Stimulated activated CD4-positive, alpha-beta T cell treated with anti-CD3 and anti-CD28 coated beads, TNF-alpha, amount 100 ng/mL, for 4 hours (primary cell): ENCODE measurements at regions not wholly inside any gene's neighbourhood (a gene's known extent, or its start where the extent isn't known, plus 50 kb on each side); places are given as distances from the start of the nearest gene placed in this dataset.
"Not testable (repeated sequence)": the region's sequence is repeated elsewhere in the genome, so short reads cannot be mapped to it uniquely, and the experiment has no call there.

Source experiments
- DNase-seq, 3 experiments: peaks; one replicate each; pipeline ENCODE4 v3.0.0-alpha.2; 2020; ENCODE audit warnings: low read depth in 3 of 3

- DNase-seq, result no peak
These were observed 289.6 kb upstream of the SGCD start for GRCh38 chr5:156037151-156037909.

GRCh38 chr5:156042726-156043125 is 284.2 kb upstream of the SGCD start:
- no peak for DNase-seq

DNA sequence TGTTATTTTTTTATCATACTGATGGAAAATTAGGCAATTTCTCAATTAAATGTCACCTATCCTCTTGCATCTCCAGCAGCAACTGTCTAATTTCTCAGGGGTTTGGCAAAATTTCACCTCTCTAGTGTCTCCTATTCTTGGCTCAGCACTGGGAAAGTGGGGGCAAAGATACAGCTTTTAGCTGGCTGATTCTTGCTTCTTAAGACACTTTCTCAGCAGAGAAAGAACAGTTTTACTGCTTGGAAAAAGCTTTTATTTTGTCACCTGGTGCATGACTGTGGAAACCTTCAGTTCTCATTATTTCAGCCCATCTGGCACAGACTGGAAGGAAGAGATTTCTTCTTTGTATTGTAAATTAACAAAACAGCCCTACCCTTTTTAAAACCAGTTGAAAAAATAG is 283.6 kb upstream of the SGCD start:
- DNase-seq, result no peak

DNA sequence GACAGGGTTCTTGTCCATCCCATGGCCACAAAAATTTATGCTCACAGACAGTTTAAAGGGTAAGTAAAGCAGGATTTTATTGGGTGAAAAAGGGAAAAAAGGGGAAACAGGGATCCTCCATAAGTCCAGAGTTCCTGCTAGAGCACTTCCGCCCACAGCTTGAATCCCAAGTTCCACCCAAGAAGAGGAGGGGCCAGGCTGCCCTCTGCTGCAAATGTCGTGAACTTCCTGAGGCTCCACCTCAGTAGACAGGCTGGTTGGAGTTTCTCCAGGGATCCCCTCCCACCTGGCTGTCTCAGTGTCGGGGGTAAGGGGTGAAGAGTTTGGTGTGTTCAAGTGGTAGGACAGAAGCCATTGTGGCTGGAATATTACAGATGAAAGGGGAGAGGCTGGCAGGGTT is 275.0 kb upstream of the SGCD start:
- DNase-seq, result no peak

- DNase-seq, result no peak
These were observed 274.3 kb upstream of the SGCD start for GRCh38 chr5:156052656-156053055.

DNA sequence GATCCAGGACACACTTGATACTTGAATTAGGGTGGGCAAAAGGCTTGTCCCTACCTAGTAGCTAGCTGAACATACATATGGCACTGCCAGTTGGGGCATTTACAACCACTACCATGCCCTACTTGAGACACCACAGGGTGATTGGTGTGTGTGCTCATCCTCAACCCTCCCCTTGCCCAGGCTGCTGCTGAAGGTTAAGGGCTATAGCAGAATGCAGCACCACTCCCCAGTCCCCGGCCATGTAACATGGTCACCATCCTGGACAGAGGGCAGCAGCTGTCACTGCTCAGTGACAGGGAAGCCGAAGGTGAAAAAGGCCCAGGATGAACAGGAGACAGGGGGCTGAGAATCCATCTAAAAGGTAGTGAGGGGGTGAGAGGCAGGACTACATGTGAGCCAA is 273.9 kb upstream of the SGCD start:
- no peak for DNase-seq

GRCh38 chr5:156076912-156077311 is 250.1 kb upstream of the SGCD start:
- no peak for DNase-seq

- DNase-seq, result no peak
These were observed 239.3 kb upstream of the SGCD start for GRCh38 chr5:156087577-156088110.

- not testable (repeated sequence) for DNase-seq
These were observed 236.7 kb upstream of the SGCD start for GRCh38 chr5:156089955-156090940.

DNA sequence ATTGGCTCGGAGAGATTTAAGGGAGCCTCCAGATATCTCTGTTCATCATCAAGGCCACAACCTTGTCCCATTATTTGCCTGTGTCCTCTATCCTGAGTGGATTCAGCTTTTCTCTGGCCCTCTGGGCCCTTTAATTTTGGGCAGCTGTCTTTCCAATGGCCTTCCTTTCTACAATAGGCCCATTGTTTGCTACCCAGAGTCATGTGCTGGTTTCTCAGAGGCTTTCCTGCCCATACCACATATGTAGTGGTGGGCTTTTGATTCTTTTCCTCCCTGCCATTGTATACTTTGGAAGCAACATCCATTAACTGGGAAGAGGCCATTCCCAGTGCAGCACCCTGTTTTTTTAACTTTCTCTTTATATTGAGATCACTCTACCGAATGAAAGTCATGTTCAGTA is 233.9 kb upstream of the SGCD start:
- DNase-seq, result no peak

DNA sequence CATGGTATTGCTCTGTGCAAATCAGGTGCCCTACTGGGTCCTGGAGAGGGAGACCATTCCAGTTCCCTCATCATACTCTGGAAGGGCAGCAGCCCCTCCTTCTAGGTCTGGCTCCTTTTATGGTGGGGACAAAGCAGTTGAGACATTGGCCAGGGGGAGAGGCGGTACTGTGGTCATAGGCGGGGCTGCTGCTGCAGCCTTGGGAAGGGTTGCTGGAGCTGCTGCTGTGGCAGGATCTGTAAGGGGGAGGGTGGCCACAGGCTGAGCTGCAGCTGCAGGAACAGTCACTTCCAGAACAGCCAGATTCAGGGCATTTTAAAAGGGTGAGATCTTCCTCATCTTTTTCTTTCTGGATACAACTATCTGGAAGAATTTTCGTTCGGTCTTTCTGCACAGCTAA is 233.0 kb upstream of the SGCD start:
- no peak for DNase-seq

GRCh38 chr5:156095709-156096241 is 231.2 kb upstream of the SGCD start:
- DNase-seq, result no peak

- DNase-seq, result no peak
These were observed 230.7 kb upstream of the SGCD start for GRCh38 chr5:156096259-156096658.

GRCh38 chr5:156103155-156103885 is 223.6 kb upstream of the SGCD start:
- no peak for DNase-seq

- no peak for DNase-seq
These were observed 217.5 kb upstream of the SGCD start for GRCh38 chr5:156109317-156110023.

DNA sequence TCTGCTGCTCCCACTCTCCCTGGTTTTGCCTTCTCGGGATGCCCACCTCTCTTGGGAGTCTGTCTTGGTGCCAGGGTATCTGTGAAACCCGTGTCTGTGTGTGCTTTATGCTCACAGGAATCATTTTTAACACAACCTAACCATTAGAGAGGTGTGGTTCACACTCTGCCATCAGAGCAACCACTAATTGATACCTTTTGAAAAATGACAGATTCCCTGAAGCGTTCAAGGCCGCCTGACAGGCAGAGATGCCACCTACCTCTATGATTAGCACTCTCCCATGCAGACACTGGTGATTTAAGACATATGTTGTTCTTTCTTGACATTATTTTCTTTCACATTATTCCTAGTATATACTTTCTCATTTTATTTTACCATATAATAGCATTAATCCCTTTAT is 207.3 kb upstream of the SGCD start:
- no peak for DNase-seq

- no peak for DNase-seq
These were observed 206.2 kb upstream of the SGCD start for GRCh38 chr5:156120777-156121176.

DNA sequence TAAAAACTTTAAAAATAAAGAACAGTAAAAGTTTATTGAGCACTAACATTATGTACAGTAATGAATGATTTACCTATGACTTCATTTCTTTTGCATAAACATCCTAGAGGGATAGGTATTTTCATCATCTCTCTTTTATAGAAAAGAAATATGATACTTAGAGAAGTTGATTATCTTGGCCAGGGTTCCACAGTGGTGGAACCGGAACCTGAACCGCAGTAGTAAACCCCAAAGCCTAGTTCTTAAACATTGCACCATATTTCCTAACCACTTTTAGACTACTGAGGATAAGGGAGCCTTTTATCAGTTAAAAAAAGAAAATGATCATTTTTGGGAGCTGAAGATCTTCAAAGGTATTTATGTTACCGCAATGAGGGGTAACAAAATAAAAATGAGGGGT is 205.7 kb upstream of the SGCD start:
- DNase-seq, result no peak

DNA sequence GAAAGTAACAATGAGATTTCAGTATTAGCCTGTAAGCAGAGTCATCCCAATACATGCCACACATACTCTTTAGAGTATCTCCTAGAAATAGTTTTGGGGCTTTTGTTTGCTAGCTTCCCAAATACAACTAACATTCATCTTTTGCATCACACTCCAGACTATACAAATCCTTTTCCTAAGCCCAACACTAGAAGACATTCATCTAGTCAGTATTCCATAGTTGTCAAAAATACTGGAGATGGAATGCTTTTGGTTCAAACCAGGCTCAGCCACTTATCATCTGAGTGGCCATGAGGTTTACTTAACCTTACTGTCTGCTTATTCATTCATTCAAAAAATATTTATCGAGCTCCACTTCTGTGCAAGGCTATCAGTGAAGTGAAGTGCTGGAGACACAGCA is 205.1 kb upstream of the SGCD start:
- no peak for DNase-seq

DNA sequence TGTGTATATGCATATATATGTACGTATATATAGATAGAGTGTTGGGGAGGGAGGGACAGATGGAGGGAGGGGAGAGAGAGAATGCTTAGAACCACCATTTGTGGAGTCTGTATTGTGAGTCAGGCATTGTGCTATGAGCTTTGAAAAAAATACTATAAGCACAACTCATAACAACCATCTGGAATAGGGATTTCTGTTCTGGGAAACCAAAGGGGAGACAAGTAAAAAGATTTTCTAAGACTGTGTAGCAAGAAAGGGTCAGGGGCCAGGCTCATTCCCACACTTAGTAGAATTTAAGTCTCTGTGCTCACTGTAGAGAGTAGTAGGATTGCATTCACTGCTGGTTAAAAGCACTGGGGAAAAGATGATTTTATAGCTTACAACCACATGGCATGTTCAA is 202.3 kb upstream of the SGCD start:
- DNase-seq, result no peak

- no peak for DNase-seq
These were observed 201.8 kb upstream of the SGCD start for GRCh38 chr5:156125118-156125517.
